ENCODE measurements at regions not wholly inside any gene's neighbourhood (a gene's known extent, or its start where the extent isn't known, plus 50 kb on each side); places are given as distances from the start of the nearest gene placed in this dataset.

GRCh38 chr11:15618583-15619032 is 503.9 kb downstream of the INSC start:
- TF ChIP-seq SRF (IDR thresholded peaks at IDR 0.05; ENCODE audit: low read depth) (no peak), CTCF (IDR thresholded peaks at IDR 0.05 in 2 of 3, conservative IDR thresholded peaks at IDR 0.05 in 1 of 3; ENCODE audit: borderline replicate concordance in 1 of 3, insufficient read depth in 1 of 3, low read depth in 2 of 3, low read length in 2 of 3) (no peak), EZH2 (IDR thresholded peaks at IDR 0.05) (no peak), RAD21 (IDR thresholded peaks at IDR 0.05; ENCODE audit: low read depth) (no peak), EGR1 (IDR thresholded peaks at IDR 0.05; ENCODE audit: low read depth) (no peak), POLR2AphosphoS5 (IDR thresholded peaks at IDR 0.05; ENCODE audit: low read depth, low read length) (no peak), SP1 (IDR thresholded peaks at IDR 0.05; ENCODE audit: low read depth) (no peak), JUND (IDR thresholded peaks at IDR 0.05) (no peak), ZNF274 (IDR thresholded peaks at IDR 0.05; ENCODE audit: low read depth, low read length) (no peak), CEBPB (IDR thresholded peaks at IDR 0.05; ENCODE audit: low read depth) (no peak), POLR2A (IDR thresholded peaks at IDR 0.05; ENCODE audit: borderline replicate concordance, extremely low read depth, insufficient read depth, insufficient read length) (no peak), FOSL1 (IDR thresholded peaks at IDR 0.05; ENCODE audit: low read depth) (no peak), YY1 (IDR thresholded peaks at IDR 0.05; ENCODE audit: extremely low read depth, insufficient replicate concordance, low read depth, low read length) (no peak)

Measured in HCT116 (cell line).